MV-4-11 (cell line): ENCODE measurements at regions not wholly inside any gene's neighbourhood (a gene's known extent, or its start where the extent isn't known, plus 50 kb on each side); places are given as distances from the start of the nearest gene placed in this dataset.

Source experiments
- DNase-seq: peaks from one replicate; lab custom pipeline; 2025; lab: John Stamatoyannopoulos, UW

GRCh38 chr9:134275375-134275774 lies 50.9 kb upstream of the RXRA start:
- peak; percentile 29 for DNase-seq

GRCh38 chr9:134276453-134277245 lies 49.6 kb upstream of the RXRA start:
- DNase-seq: peak; percentile 97
